Keratinocyte (primary cell): ENCODE measurements at regions not wholly inside any gene's neighbourhood (a gene's known extent, or its start where the extent isn't known, plus 50 kb on each side); places are given as distances from the start of the nearest gene placed in this dataset.

ENCODE experiments used
- EZH2 ChIP-seq: IDR thresholded peaks from one replicate; pipeline ENCODE4 v1.6.1; 2012; ENCODE audit warnings: inconsistent platforms, mild to moderate bottlenecking, low read length, moderate library complexity
- TF ChIP-seq, protein P1 (sequence below), 3 experiments: IDR thresholded peaks in 1 of 3; conservative IDR thresholded peaks in 1 of 3; optimal IDR thresholded peaks in 1 of 3; 2 replicates in 2 of 3; 3 replicates in 1 of 3; pipeline versions ENCODE3 to v1.5.1; 2011; ENCODE audit warnings: low read length in 3 of 3, mild to moderate bottlenecking in 3 of 3, moderate library complexity in 2 of 3, control low read depth in 1 of 3, inconsistent platforms in 1 of 3; ENCODE audit not compliant: insufficient read depth in 2 of 3; ENCODE audit errors: extremely low read depth in 1 of 3

DNA sequence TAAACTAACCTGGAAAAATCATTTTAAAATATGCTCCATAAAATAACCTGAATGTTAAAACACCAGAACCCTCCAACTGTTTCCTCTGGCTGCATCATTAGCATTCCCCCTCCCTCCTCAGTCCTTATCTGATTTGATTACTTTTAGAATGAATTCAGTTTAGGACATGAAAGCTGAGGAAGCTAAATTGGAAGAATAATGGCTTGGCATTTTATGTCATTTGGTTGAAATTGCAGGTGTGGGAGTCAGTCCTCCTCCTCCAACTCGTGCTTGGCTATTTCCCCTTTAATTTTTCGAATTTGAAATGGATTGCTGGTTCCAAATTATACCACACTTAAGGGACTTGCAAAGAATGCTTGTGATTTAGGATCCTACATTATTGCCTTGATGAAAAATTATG lies 473.0 kb upstream of the STXBP6 start:
- TF ChIP-seq, protein P1, sequence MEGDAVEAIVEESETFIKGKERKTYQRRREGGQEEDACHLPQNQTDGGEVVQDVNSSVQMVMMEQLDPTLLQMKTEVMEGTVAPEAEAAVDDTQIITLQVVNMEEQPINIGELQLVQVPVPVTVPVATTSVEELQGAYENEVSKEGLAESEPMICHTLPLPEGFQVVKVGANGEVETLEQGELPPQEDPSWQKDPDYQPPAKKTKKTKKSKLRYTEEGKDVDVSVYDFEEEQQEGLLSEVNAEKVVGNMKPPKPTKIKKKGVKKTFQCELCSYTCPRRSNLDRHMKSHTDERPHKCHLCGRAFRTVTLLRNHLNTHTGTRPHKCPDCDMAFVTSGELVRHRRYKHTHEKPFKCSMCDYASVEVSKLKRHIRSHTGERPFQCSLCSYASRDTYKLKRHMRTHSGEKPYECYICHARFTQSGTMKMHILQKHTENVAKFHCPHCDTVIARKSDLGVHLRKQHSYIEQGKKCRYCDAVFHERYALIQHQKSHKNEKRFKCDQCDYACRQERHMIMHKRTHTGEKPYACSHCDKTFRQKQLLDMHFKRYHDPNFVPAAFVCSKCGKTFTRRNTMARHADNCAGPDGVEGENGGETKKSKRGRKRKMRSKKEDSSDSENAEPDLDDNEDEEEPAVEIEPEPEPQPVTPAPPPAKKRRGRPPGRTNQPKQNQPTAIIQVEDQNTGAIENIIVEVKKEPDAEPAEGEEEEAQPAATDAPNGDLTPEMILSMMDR (optimal IDR thresholded peaks at IDR 0.05 in 1 of 3, IDR thresholded peaks at IDR 0.05 in 1 of 3, conservative IDR thresholded peaks at IDR 0.05 in 1 of 3; ENCODE audit: extremely low read depth in 1 of 3, insufficient read depth in 2 of 3, low read length in 3 of 3) = no peak
- no peak for TF ChIP-seq EZH2
